ENCODE measurements at regions not wholly inside any gene's neighbourhood (a gene's known extent, or its start where the extent isn't known, plus 50 kb on each side); places are given as distances from the start of the nearest gene placed in this dataset.

- no peak for TF ChIP-seq CTCF (conservative IDR thresholded peaks at IDR 0.05 in 1 of 2, IDR thresholded peaks at IDR 0.05 in 1 of 2; ENCODE audit: low read depth in 1 of 2, low read length in 2 of 2)
- no peak for TF ChIP-seq EZH2 (IDR thresholded peaks at IDR 0.05; ENCODE audit: low read length, missing control alignments)
Observed at GRCh38 chr3:157837336-157837735, 268.9 kb downstream of the SHOX2 start.
